GM19238 (cell line): ENCODE measurements at regions not wholly inside any gene's neighbourhood (a gene's known extent, or its start where the extent isn't known, plus 50 kb on each side); places are given as distances from the start of the nearest gene placed in this dataset.
"Not testable (repeated sequence)": the region's sequence is repeated elsewhere in the genome, so short reads cannot be mapped to it uniquely, and the experiment has no call there.

Source experiments
- DNase-seq: peaks from one replicate; pipeline ENCODE4 v3.0.0; 2011; ENCODE audit warnings: low spot score; ENCODE audit not compliant: insufficient read length

- DNase-seq = no peak
These were observed 194.5 kb downstream of the C12orf75 start for GRCh38 chr12:105524961-105525360.

GRCh38 chr12:105534068-105534467, 203.6 kb downstream of the C12orf75 start:
- DNase-seq = no peak

GRCh38 chr12:105535033-105535432, 204.5 kb downstream of the C12orf75 start:
- not testable (repeated sequence) for DNase-seq

GRCh38 chr12:105538880-105539279, 208.4 kb downstream of the C12orf75 start:
- no peak for DNase-seq

GRCh38 chr12:105539735-105540134, 209.2 kb downstream of the C12orf75 start:
- DNase-seq = no peak

GRCh38 chr12:105547786-105548185, 217.3 kb downstream of the C12orf75 start:
- no peak for DNase-seq

GRCh38 chr12:105548626-105549025, 218.1 kb downstream of the C12orf75 start:
- no peak for DNase-seq

GRCh38 chr12:105552056-105552455, 221.6 kb downstream of the C12orf75 start:
- no peak for DNase-seq

GRCh38 chr12:105554223-105554678, 223.8 kb downstream of the C12orf75 start:
- no peak for DNase-seq

- DNase-seq = no peak
These were observed 224.4 kb downstream of the C12orf75 start for GRCh38 chr12:105554856-105555255.

- DNase-seq = no peak
These were observed 225.2 kb downstream of the C12orf75 start for GRCh38 chr12:105555556-105556295.

GRCh38 chr12:105559310-105559709, 228.8 kb downstream of the C12orf75 start:
- no peak for DNase-seq

- no peak for DNase-seq
These were observed 231.2 kb downstream of the C12orf75 start for GRCh38 chr12:105561546-105562198.

GRCh38 chr12:105562199-105562971, 231.9 kb downstream of the C12orf75 start:
- no peak for DNase-seq

- no peak for DNase-seq
These were observed 236.6 kb downstream of the C12orf75 start for GRCh38 chr12:105567061-105567460.

- DNase-seq = no peak
These were observed 239.4 kb downstream of the C12orf75 start for GRCh38 chr12:105569886-105570285.

- no peak for DNase-seq
These were observed 240.5 kb downstream of the C12orf75 start for GRCh38 chr12:105570944-105571343.

GRCh38 chr12:105573574-105573973, 243.1 kb downstream of the C12orf75 start:
- no peak for DNase-seq

- no peak for DNase-seq
These were observed 243.7 kb downstream of the C12orf75 start for GRCh38 chr12:105574056-105574715.

GRCh38 chr12:105575235-105575634, 244.7 kb downstream of the C12orf75 start:
- DNase-seq = no peak

- DNase-seq = no peak
These were observed 245.8 kb downstream of the C12orf75 start for GRCh38 chr12:105576261-105576660.
